M059J (cell line): ENCODE measurements at regions not wholly inside any gene's neighbourhood (a gene's known extent, or its start where the extent isn't known, plus 50 kb on each side); places are given as distances from the start of the nearest gene placed in this dataset.
"Not testable (repeated sequence)": the region's sequence is repeated elsewhere in the genome, so short reads cannot be mapped to it uniquely, and the experiment has no call there.

ENCODE experiments used
- DNase-seq: peaks from one replicate; pipeline ENCODE4 v3.0.0-alpha.2; 2012; ENCODE audit warnings: low read depth

GRCh38 chr18:10604182-10604581, 78.4 kb downstream of the NAPG start:
- no peak for DNase-seq

GRCh38 chr18:10606881-10607280, 81.1 kb downstream of the NAPG start:
- DNase-seq, result not testable (repeated sequence)

GRCh38 chr18:10607332-10608248, 81.8 kb downstream of the NAPG start:
- not testable (repeated sequence) for DNase-seq

- not testable (repeated sequence) for DNase-seq
Measured at GRCh38 chr18:10608450-10608849, 82.6 kb downstream of the NAPG start.

GRCh38 chr18:10609046-10609445, 83.2 kb downstream of the NAPG start:
- not testable (repeated sequence) for DNase-seq

GRCh38 chr18:10613226-10613625, 87.4 kb downstream of the NAPG start:
- not testable (repeated sequence) for DNase-seq

- peak; percentile 71 for DNase-seq
Measured at GRCh38 chr18:10616714-10617113, 90.9 kb downstream of the NAPG start.

GRCh38 chr18:10618797-10619196, 93.0 kb downstream of the NAPG start:
- DNase-seq, result not testable (repeated sequence)

- DNase-seq, result not testable (repeated sequence)
Measured at GRCh38 chr18:10619280-10619679, 93.5 kb downstream of the NAPG start.

- not testable (repeated sequence) for DNase-seq
Measured at GRCh38 chr18:10619833-10620232, 94.0 kb downstream of the NAPG start.
